IMR-90 (cell line): ENCODE measurements at regions not wholly inside any gene's neighbourhood (a gene's known extent, or its start where the extent isn't known, plus 50 kb on each side); places are given as distances from the start of the nearest gene placed in this dataset.
A peak's percentile ranks its signal among the peaks of the same experiment; 100 is the strongest.

Experiments
- ATAC-seq: fragments of 200-7000 bp; cut with Tn5 transposase; 2 replicates; pipeline ENCODE4 v1.9.1; 2020; ENCODE audit warnings: low read depth, mild to moderate bottlenecking, moderate library complexity
- BruUV-seq: library from RNA; stranded (reverse); fragments of 400-500 nt; replicated peaks from 2 replicates; lab custom pipeline; 2021; lab: Mats Ljungman, UMichigan
- CTCF ChIA-PET: fragments of 300-600 bp; formaldehyde crosslinking; extraction: SDS; loops from one replicate; lab custom pipeline; 2021; ENCODE audit warnings: antibody characterized with exemption; lab: Yijun Ruan, JAX
- POLR2A ChIA-PET: fragments of 300-600 bp; sonication (Branson Sonifier 250); formaldehyde crosslinking; loops from one replicate; lab custom pipeline; 2022; ENCODE audit warnings: antibody characterized with exemption; ENCODE audit not compliant: unreplicated experiment; lab: Charles Lee
- DNase-seq: peaks from one replicate; pipeline ENCODE4 v3.0.0; 2013
- H2AFZ ChIP-seq: replicated peaks from 2 replicates; pipeline ENCODE3; 2013; ENCODE audit warnings: low read length, mild to moderate bottlenecking; ENCODE audit not compliant: poor library complexity
- H2AK5ac ChIP-seq: 2 replicates; pipeline ENCODE4 v1.6.1; 2013; ENCODE audit warnings: low read depth, low read length, inconsistent platforms
- H2AK9ac ChIP-seq: replicated peaks from 2 replicates; pipeline ENCODE3; 2013; ENCODE audit warnings: mild to moderate bottlenecking, low read depth, low read length, moderate library complexity; ENCODE audit not compliant: poor library complexity
- H2BK120ac ChIP-seq: 2 replicates; pipeline ENCODE4 v1.6.1; 2013; ENCODE audit warnings: low read depth, low read length, inconsistent platforms
- H2BK15ac ChIP-seq: 3 replicates; pipeline ENCODE4 v1.6.1; 2013; ENCODE audit warnings: low read depth, low read length, inconsistent platforms
- H2BK20ac ChIP-seq: 2 replicates; pipeline ENCODE4 v1.6.1; 2013; ENCODE audit warnings: low read depth, mild to moderate bottlenecking, inconsistent platforms, low read length, moderate library complexity
- H2BK5ac ChIP-seq: 2 replicates; pipeline ENCODE4 v1.6.1; 2013; ENCODE audit warnings: mild to moderate bottlenecking, low read depth, low read length, inconsistent platforms; ENCODE audit not compliant: poor library complexity, severe bottlenecking
- H3K14ac ChIP-seq: replicated peaks from 2 replicates; pipeline ENCODE4 v1.6.1; 2013; ENCODE audit warnings: low read depth, low read length, inconsistent platforms
- H3K18ac ChIP-seq: 2 replicates; pipeline ENCODE4 v1.6.1; 2013; ENCODE audit warnings: low read depth, low read length, control low read depth
- H3K23ac ChIP-seq: 2 replicates; pipeline ENCODE4 v1.6.1; 2013; ENCODE audit warnings: low read depth, low read length, inconsistent platforms
- H3K27ac ChIP-seq: 2 replicates; pipeline ENCODE4 v1.5.1; 2013; ENCODE audit warnings: mild to moderate bottlenecking, control low read depth, low read length; ENCODE audit not compliant: insufficient read depth
- H3K27me3 ChIP-seq: 2 replicates; pipeline ENCODE4 v1.6.1; 2013; ENCODE audit warnings: low read length; ENCODE audit not compliant: control insufficient read depth, insufficient read depth
- H3K36me3 ChIP-seq: 2 replicates; pipeline ENCODE4 v1.6.1; 2013; ENCODE audit warnings: low read length, mixed read lengths; ENCODE audit not compliant: control insufficient read depth, insufficient read depth
- H3K4ac ChIP-seq: 2 replicates; pipeline ENCODE4 v1.6.1; 2013; ENCODE audit warnings: low read depth, low read length, inconsistent platforms
- H3K4me1 ChIP-seq: 2 replicates; pipeline ENCODE4 v1.6.1; 2013; ENCODE audit warnings: low read length, mixed read lengths; ENCODE audit not compliant: control insufficient read depth, insufficient read depth
- H3K4me2 ChIP-seq: 2 replicates; pipeline ENCODE4 v1.6.1; 2013; ENCODE audit warnings: low read depth, mild to moderate bottlenecking, control low read depth, low read length, moderate library complexity
- H3K4me3 ChIP-seq: 2 replicates; pipeline ENCODE4 v1.5.1; 2013; ENCODE audit warnings: low read depth, mild to moderate bottlenecking, control low read depth, low read length, moderate library complexity; ENCODE audit not compliant: insufficient read depth
- H3K56ac ChIP-seq: 2 replicates; pipeline ENCODE4 v1.6.1; 2013; ENCODE audit warnings: low read length, inconsistent platforms; ENCODE audit not compliant: insufficient read depth; ENCODE audit errors: extremely low read depth
- H3K79me1 ChIP-seq, 2 experiments: 2 replicates each; pipeline ENCODE4 v1.6.1; 2013; ENCODE audit warnings: low read length in 2 of 2, inconsistent platforms in 1 of 2, low read depth in 1 of 2
- H3K9ac ChIP-seq: 2 replicates; pipeline ENCODE4 v1.6.1; 2013; ENCODE audit warnings: low read depth, low read length, control low read depth
- H3K9me1 ChIP-seq: 2 replicates; pipeline ENCODE4 v1.6.1; 2013; ENCODE audit warnings: low read length, inconsistent platforms; ENCODE audit not compliant: insufficient read depth
- H3K9me3 ChIP-seq: 2 replicates; pipeline ENCODE4 v1.6.1; 2013; ENCODE audit warnings: low read length; ENCODE audit not compliant: control insufficient read depth, insufficient read depth
- H4K20me1 ChIP-seq: 2 replicates; pipeline ENCODE4 v1.6.1; 2013; ENCODE audit warnings: low read length, inconsistent platforms; ENCODE audit not compliant: insufficient read depth
- H4K5ac ChIP-seq: 2 replicates; pipeline ENCODE4 v1.6.1; 2013; ENCODE audit warnings: mild to moderate bottlenecking, low read depth, low read length, control low read depth
- H4K8ac ChIP-seq, 2 experiments: 2 replicates each; pipeline ENCODE4 v1.6.1; 2013; ENCODE audit warnings: low read depth in 2 of 2, low read length in 2 of 2, control low read depth in 1 of 2, inconsistent platforms in 1 of 2
- H4K91ac ChIP-seq: 2 replicates; pipeline ENCODE4 v1.6.1; 2013; ENCODE audit warnings: low read depth, low read length, inconsistent platforms; ENCODE audit not compliant: insufficient read depth
- BHLHE40 ChIP-seq: fragments of 150-350 bp; IDR thresholded peaks from 2 replicates; pipeline ENCODE4 v1.6.1; 2016; ENCODE audit warnings: mild to moderate bottlenecking, low read depth, low read length
- CEBPB ChIP-seq: IDR thresholded peaks from 2 replicates; pipeline ENCODE4 v1.6.1; 2012; ENCODE audit warnings: low read depth, low read length, improper control_type of control experiment
- CHD1 ChIP-seq: IDR thresholded peaks from 2 replicates; pipeline ENCODE4 v1.6.1; 2012; ENCODE audit warnings: low read depth, low read length, improper control_type of control experiment
- ELK1 ChIP-seq: fragments of 150-350 bp; IDR thresholded peaks from 2 replicates; pipeline ENCODE4 v1.6.1; 2016; ENCODE audit warnings: low read depth, mild to moderate bottlenecking, low read length, moderate library complexity, borderline replicate concordance
- MAFK ChIP-seq: IDR thresholded peaks from 2 replicates; pipeline ENCODE4 v1.6.1; 2012; ENCODE audit warnings: low read depth, low read length, improper control_type of control experiment
- MAZ ChIP-seq: IDR thresholded peaks from 2 replicates; pipeline ENCODE4 v1.6.1; 2012; ENCODE audit warnings: low read depth, mild to moderate bottlenecking, low read length, improper control_type of control experiment, moderate library complexity, borderline replicate concordance
- MXI1 ChIP-seq: IDR thresholded peaks from 2 replicates; pipeline ENCODE4 v1.6.1; 2012; ENCODE audit warnings: low read depth, mild to moderate bottlenecking, low read length, moderate library complexity, borderline replicate concordance
- NFE2L2 ChIP-seq: fragments of 150-350 bp; IDR thresholded peaks from 2 replicates; pipeline ENCODE4 v1.6.1; 2016; ENCODE audit warnings: low read depth, mild to moderate bottlenecking, low read length
- POLR2A ChIP-seq: IDR thresholded peaks from 2 replicates; pipeline ENCODE4 v1.6.1; 2012; ENCODE audit warnings: mild to moderate bottlenecking, low read depth, low read length
- RAD21 ChIP-seq: IDR thresholded peaks from 2 replicates; pipeline ENCODE4 v1.6.1; 2012; ENCODE audit warnings: low read length, improper control_type of control experiment
- RCOR1 ChIP-seq: IDR thresholded peaks from 2 replicates; pipeline ENCODE4 v1.6.1; 2012; ENCODE audit warnings: mild to moderate bottlenecking, low read length, improper control_type of control experiment; ENCODE audit not compliant: insufficient replicate concordance
- RFX5 ChIP-seq: IDR thresholded peaks from 2 replicates; pipeline ENCODE4 v1.8.0; 2012; ENCODE audit warnings: low read depth, mild to moderate bottlenecking, low read length, moderate library complexity
- SMC3 ChIP-seq: fragments of 150-350 bp; IDR thresholded peaks from 2 replicates; pipeline ENCODE4 v1.6.1; 2016; ENCODE audit warnings: low read depth, mild to moderate bottlenecking, antibody characterized with exemption, low read length, moderate library complexity
- WGBS, 2 experiments: methylation state at CpG; one replicate each; pipeline versions ENCODE4 v1.1.5 to v1.1.7; 2013; ENCODE audit warnings: missing lambda C conversion rate in 2 of 2; ENCODE audit not compliant: insufficient read length in 1 of 2; ENCODE audit errors: extremely low coverage in 2 of 2; 5-methylcytosine and 5-hydroxymethylcytosine counted together
- dilution Hi-C: fragments of 300-500 bp; cut with HindIII; formaldehyde crosslinking; loops from one replicate; pipeline ENCODE4 v1.14.3; 2018; ENCODE audit warnings: low sequenced_read_pairs; ENCODE audit not compliant: unreplicated experiment
- in situ Hi-C: fragments of 300-500 bp; cut with MboI; formaldehyde crosslinking; loops from 3 replicates; pipeline ENCODE4 v1.14.3; 2019; ENCODE audit warnings: low sequenced_read_pairs, inconsistent platforms, mixed read lengths
- intact Hi-C: fragments of 100-400 bp; cut with micrococcal nuclease; formaldehyde crosslinking; loops from 2 replicates; pipeline ENCODE4 v1.10.0; 2022
- TF ChIP-seq, protein P1 (sequence below): fragments of 150-350 bp; IDR thresholded peaks from 2 replicates; pipeline ENCODE4 v1.6.1; 2017; ENCODE audit warnings: mild to moderate bottlenecking, antibody characterized with exemption, low read length, low read depth

GRCh38 chr18:68489013-68489792, 225.7 kb downstream of the TMX3 start:
- DNase-seq (no peak), ATAC-seq (peak; percentile 42; the same call in 1 of the 2 replicates)
- H4K8ac ChIP-seq = peak overlapping the region in 1 of 2 experiments; percentile 4; a peak in 2 of 4 replicates
- peaks cover 4% of the 10 kb centered on the region; the same call in 1 of the 2 replicates for H3K4me1 ChIP-seq
- 0 out of 2 replicates have a peak overlapping the region, but pooled peaks have one; percentile 24 for H4K91ac ChIP-seq
- H3K9me3 ChIP-seq = no peaks in the 10 kb centered on the region
- H2AK5ac ChIP-seq = 0 out of 2 replicates have a peak overlapping the region, but pooled peaks have one; percentile 11
- 0 out of 2 replicates have a peak overlapping the region, but pooled peaks have one; percentile 14 for H3K4ac ChIP-seq
- no peak overlapping the region for H2AFZ ChIP-seq
- no peak overlapping the region for H3K27ac ChIP-seq
- dilution Hi-C loops (no loop called here), in situ Hi-C loops (no loop called here), intact Hi-C loops (no loop called here)
- H3K9me1 ChIP-seq = peaks cover 2% of the 10 kb centered on the region; the same call in 1 of the 2 replicates
- H3K14ac ChIP-seq = 0 out of 2 replicates have a peak overlapping the region, but pooled peaks have one; percentile 50
- no peak overlapping the region for H3K4me2 ChIP-seq
- TF ChIP-seq ELK1 (no peak), MAZ (no peak), RCOR1 (no peak), RAD21 (no peak), CEBPB (no peak), CHD1 (no peak), MAFK (no peak), BHLHE40 (no peak), NFE2L2 (no peak), RFX5 (no peak), MXI1 (no peak), SMC3 (no peak), POLR2A (no peak)
- TF ChIP-seq, protein P1, sequence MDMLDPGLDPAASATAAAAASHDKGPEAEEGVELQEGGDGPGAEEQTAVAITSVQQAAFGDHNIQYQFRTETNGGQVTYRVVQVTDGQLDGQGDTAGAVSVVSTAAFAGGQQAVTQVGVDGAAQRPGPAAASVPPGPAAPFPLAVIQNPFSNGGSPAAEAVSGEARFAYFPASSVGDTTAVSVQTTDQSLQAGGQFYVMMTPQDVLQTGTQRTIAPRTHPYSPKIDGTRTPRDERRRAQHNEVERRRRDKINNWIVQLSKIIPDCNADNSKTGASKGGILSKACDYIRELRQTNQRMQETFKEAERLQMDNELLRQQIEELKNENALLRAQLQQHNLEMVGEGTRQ = no peak
- peak overlapping the region; percentile 54; the same call in 1 of the 2 replicates for H2BK120ac ChIP-seq
- peak overlapping the region; percentile 21; the same call in 1 of the 2 replicates for H4K5ac ChIP-seq
- no peaks in the 10 kb centered on the region for H3K79me1 ChIP-seq
- H4K20me1 ChIP-seq = no peaks in the 10 kb centered on the region
- CTCF ChIA-PET = interaction anchor here (0.5 to 0.7 kb wide), 2 partner anchors 29 to 489 kb away, joined by 4 to 5 read pairs; no protein-coding TSS in a partner anchor
- no peak overlapping the region for H3K4me3 ChIP-seq
- no peak overlapping the region for H3K23ac ChIP-seq
- no peak overlapping the region for H3K56ac ChIP-seq
- H3K18ac ChIP-seq = peak overlapping the region; percentile 71; the same call in 1 of the 2 replicates
- POLR2A ChIA-PET = interaction anchor here (0.5 kb wide), 1 partner anchor 14 kb away, joined by 3 read pairs; no protein-coding TSS in a partner anchor
- H3K27me3 ChIP-seq = no peaks in the 10 kb centered on the region
- WGBS, 2 experiments = 44% methylated on average over 3 of the region's 6 CpGs; no CpG with 5 or more reads in 1 of the 2 experiments
- H2BK5ac ChIP-seq = no peak overlapping the region
- no peak overlapping the region for H2AK9ac ChIP-seq
- peak overlapping the region; percentile 39; the same call in 1 of the 2 replicates for H2BK20ac ChIP-seq
- H3K36me3 ChIP-seq = no peaks in the 10 kb centered on the region
- H3K9ac ChIP-seq = no peak overlapping the region
- no TSS peak for BruUV-seq
- no peak overlapping the region for H2BK15ac ChIP-seq
